Activated CD4-positive, alpha-beta memory T cell treated with anti-CD3 and anti-CD28 coated beads for 36 hours (primary cell): ENCODE measurements at regions not wholly inside any gene's neighbourhood (a gene's known extent, or its start where the extent isn't known, plus 50 kb on each side); places are given as distances from the start of the nearest gene placed in this dataset.

Experiments used
- CTCF ChIA-PET: fragments of 350-600 bp; sonication (Branson Sonifier 250); formaldehyde crosslinking; loops from one replicate; lab custom pipeline; 2021; ENCODE audit warnings: antibody characterized with exemption, inconsistent platforms; lab: Charles Lee
- POLR2A ChIA-PET: fragments of 350-600 bp; sonication (Branson Sonifier 250); formaldehyde crosslinking; loops from one replicate; lab custom pipeline; 2021; ENCODE audit warnings: antibody characterized with exemption; lab: Charles Lee
- DNase-seq: peaks from one replicate; pipeline ENCODE4 v3.0.0-alpha.2; 2020
- H3K27ac Mint-ChIP-seq: one replicate; pipeline ENCODE4 v1.8.0; 2021; ENCODE audit warnings: mixed read lengths
- H3K27me3 Mint-ChIP-seq: one replicate; pipeline ENCODE4 v1.8.0; 2021; ENCODE audit warnings: mixed read lengths
- H3K36me3 Mint-ChIP-seq: one replicate; pipeline ENCODE4 v1.8.0; 2021; ENCODE audit warnings: mixed read lengths
- H3K4me1 Mint-ChIP-seq: one replicate; pipeline ENCODE4 v1.8.0; 2021; ENCODE audit warnings: low read depth, mixed read lengths
- H3K4me3 Mint-ChIP-seq: one replicate; pipeline ENCODE4 v1.8.0; 2021; ENCODE audit warnings: mild to moderate bottlenecking, mixed read lengths
- H3K9me3 Mint-ChIP-seq: one replicate; pipeline ENCODE4 v1.8.0; 2021; ENCODE audit warnings: mixed read lengths
- intact Hi-C: fragments of 100-400 bp; cut with micrococcal nuclease; formaldehyde crosslinking; loops from one replicate; pipeline ENCODE4 v1.15.1; 2023

GRCh38 chr4:166460769-166461550 is 587.9 kb downstream of the TLL1 start:
- no peak for DNase-seq
- H3K36me3 Mint-ChIP-seq = no peaks in the 10 kb centered on the region
- no peak overlapping the region for H3K4me3 Mint-ChIP-seq
- no peaks in the 10 kb centered on the region for H3K27me3 Mint-ChIP-seq
- no peak overlapping the region for H3K27ac Mint-ChIP-seq
- ChIA-PET POLR2A (no interaction called here), CTCF (no interaction called here)
- peaks cover 8% of the 10 kb centered on the region for H3K9me3 Mint-ChIP-seq
- intact Hi-C loops = no loop called here
- H3K4me1 Mint-ChIP-seq = no peaks in the 10 kb centered on the region

GRCh38 chr4:166481055-166481454 is 608.0 kb downstream of the TLL1 start:
- Mint-ChIP-seq H3K27me3 (no peaks in the 10 kb centered on the region), H3K4me1 (no peaks in the 10 kb centered on the region), H3K9me3 (peaks cover 3% of the 10 kb centered on the region), H3K36me3 (no peaks in the 10 kb centered on the region), H3K4me3 (no peak overlapping the region), H3K27ac (no peak overlapping the region)
- DNase-seq = no peak
- CTCF ChIA-PET = no interaction called here
- intact Hi-C loops = no loop called here
- POLR2A ChIA-PET = no interaction called here

GRCh38 chr4:166481739-166482138 is 608.7 kb downstream of the TLL1 start:
- H3K27me3 Mint-ChIP-seq = no peaks in the 10 kb centered on the region
- no peak for DNase-seq
- intact Hi-C loops = no loop called here
- H3K4me3 Mint-ChIP-seq = no peak overlapping the region
- ChIA-PET POLR2A (no interaction called here), CTCF (no interaction called here)
- no peaks in the 10 kb centered on the region for H3K36me3 Mint-ChIP-seq
- peaks cover 3% of the 10 kb centered on the region for H3K9me3 Mint-ChIP-seq
- H3K4me1 Mint-ChIP-seq = no peaks in the 10 kb centered on the region
- no peak overlapping the region for H3K27ac Mint-ChIP-seq

GRCh38 chr4:166482758-166483157 is 609.7 kb downstream of the TLL1 start:
- ChIA-PET CTCF (no interaction called here), POLR2A (no interaction called here)
- H3K27ac Mint-ChIP-seq = no peak overlapping the region
- H3K27me3 Mint-ChIP-seq = no peaks in the 10 kb centered on the region
- no peak for DNase-seq
- no peaks in the 10 kb centered on the region for H3K4me1 Mint-ChIP-seq
- intact Hi-C loops = no loop called here
- H3K4me3 Mint-ChIP-seq = no peak overlapping the region
- H3K36me3 Mint-ChIP-seq = no peaks in the 10 kb centered on the region
- H3K9me3 Mint-ChIP-seq = no peaks in the 10 kb centered on the region

DNA sequence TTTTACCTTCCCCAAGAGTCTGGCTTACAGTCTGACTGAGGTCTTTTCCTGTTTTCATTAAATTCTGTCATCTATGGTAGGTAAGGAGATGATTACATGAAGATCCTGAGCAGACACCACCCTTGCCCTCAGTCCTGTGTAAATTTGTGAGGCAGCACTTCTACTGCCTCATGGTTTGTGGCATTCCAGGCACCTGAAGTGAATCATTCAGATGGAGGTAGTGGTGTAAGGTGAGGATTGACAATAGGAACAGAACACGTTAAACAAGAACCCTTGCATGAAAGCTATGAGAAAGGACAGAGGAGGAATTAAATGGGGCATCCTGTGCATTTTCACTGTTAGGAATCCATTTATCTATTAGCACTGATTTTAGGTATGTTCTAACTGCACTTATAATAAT is 618.6 kb downstream of the TLL1 start:
- H3K4me3 Mint-ChIP-seq = no peak overlapping the region
- H3K27ac Mint-ChIP-seq = no peak overlapping the region
- H3K4me1 Mint-ChIP-seq = no peaks in the 10 kb centered on the region
- ChIA-PET POLR2A (no interaction called here), CTCF (no interaction called here)
- DNase-seq = no peak
- intact Hi-C loops = no loop called here
- H3K9me3 Mint-ChIP-seq = peaks cover 2% of the 10 kb centered on the region
- no peaks in the 10 kb centered on the region for H3K36me3 Mint-ChIP-seq
- no peaks in the 10 kb centered on the region for H3K27me3 Mint-ChIP-seq

GRCh38 chr4:166493924-166494345 is 620.9 kb downstream of the TLL1 start:
- intact Hi-C loops = no loop called here
- ChIA-PET POLR2A (no interaction called here), CTCF (no interaction called here)
- Mint-ChIP-seq H3K9me3 (peaks cover 2% of the 10 kb centered on the region), H3K27ac (no peak overlapping the region), H3K27me3 (no peaks in the 10 kb centered on the region), H3K4me3 (no peak overlapping the region), H3K4me1 (no peaks in the 10 kb centered on the region), H3K36me3 (no peaks in the 10 kb centered on the region)
- DNase-seq = no peak

DNA sequence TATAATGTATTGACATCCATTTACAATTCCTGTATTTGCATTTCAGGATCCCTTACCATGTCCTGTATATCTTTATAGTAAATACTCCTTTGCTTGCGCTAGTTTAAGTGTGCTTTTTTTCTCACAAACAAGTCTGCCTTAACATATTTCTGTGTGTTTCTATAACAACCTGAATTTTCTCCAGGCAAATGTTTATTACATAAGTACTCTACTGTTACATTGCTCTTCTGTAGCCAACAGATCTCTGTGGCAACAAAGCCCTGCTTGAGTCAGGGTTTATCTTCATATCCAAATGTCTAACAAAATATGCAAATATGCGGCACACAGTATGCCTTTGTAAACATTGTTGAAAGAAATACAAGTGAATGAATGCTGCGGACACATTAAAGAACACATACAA is 625.5 kb downstream of the TLL1 start:
- POLR2A ChIA-PET = no interaction called here
- intact Hi-C loops = no loop called here
- H3K27ac Mint-ChIP-seq = no peak overlapping the region
- DNase-seq = no peak
- H3K27me3 Mint-ChIP-seq = no peaks in the 10 kb centered on the region
- no peaks in the 10 kb centered on the region for H3K4me1 Mint-ChIP-seq
- H3K4me3 Mint-ChIP-seq = no peak overlapping the region
- peaks cover 12% of the 10 kb centered on the region for H3K9me3 Mint-ChIP-seq
- H3K36me3 Mint-ChIP-seq = no peaks in the 10 kb centered on the region
- CTCF ChIA-PET = no interaction called here

GRCh38 chr4:166499820-166500219 is 626.8 kb downstream of the TLL1 start:
- H3K27me3 Mint-ChIP-seq = no peaks in the 10 kb centered on the region
- peaks cover 12% of the 10 kb centered on the region for H3K9me3 Mint-ChIP-seq
- CTCF ChIA-PET = no interaction called here
- intact Hi-C loops = no loop called here
- POLR2A ChIA-PET = no interaction called here
- H3K27ac Mint-ChIP-seq = no peak overlapping the region
- no peak overlapping the region for H3K4me3 Mint-ChIP-seq
- H3K4me1 Mint-ChIP-seq = no peaks in the 10 kb centered on the region
- no peaks in the 10 kb centered on the region for H3K36me3 Mint-ChIP-seq
- DNase-seq = no peak

DNA sequence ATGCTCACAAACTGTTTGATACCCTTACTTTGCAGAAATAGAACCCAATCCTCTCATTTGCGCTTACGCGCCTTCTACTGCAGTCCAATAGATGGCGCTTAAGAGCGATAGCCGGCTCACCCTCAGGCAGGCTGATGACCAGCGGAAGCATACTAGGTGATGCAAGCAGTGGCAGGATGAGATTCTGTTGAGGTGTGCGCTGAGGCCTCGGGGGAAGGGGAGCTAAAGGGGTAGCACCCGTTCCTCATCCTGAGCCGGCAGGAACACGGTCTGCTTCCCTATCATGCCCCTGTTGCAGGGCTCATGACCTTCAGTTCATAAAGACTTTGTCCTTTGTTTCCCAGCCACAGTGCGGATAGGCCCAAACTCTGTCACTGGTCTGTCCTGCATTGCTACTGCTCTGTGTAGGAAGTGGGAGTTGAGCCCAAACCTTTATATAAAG is 628.9 kb downstream of the TLL1 start:
- Mint-ChIP-seq H3K9me3 (peaks cover 12% of the 10 kb centered on the region), H3K36me3 (no peaks in the 10 kb centered on the region), H3K4me1 (no peaks in the 10 kb centered on the region), H3K4me3 (no peak overlapping the region), H3K27ac (no peak overlapping the region), H3K27me3 (no peaks in the 10 kb centered on the region)
- intact Hi-C loops = no loop called here
- ChIA-PET POLR2A (no interaction called here), CTCF (no interaction called here)
- no peak for DNase-seq

DNA sequence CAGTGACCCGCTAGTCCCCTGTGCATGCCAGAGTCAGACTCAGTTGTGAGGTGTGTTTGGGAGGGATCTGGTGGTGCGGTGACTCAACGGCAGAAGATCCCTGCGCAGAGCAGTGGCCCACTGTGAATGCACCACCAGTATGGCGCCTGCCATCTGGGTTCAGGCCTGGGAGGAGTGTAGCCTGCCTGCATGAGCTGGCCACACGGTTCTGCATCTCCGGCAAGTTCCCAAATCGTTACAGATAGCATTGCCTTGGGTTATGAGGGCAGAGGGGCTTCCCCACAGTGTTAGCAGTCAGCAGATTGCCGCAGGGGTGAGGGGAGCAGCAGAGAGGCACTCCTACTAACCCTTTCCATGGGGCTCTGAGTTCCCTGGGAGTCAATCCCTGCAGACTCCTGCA is 629.6 kb downstream of the TLL1 start:
- Mint-ChIP-seq H3K4me3 (no peak overlapping the region), H3K27me3 (no peaks in the 10 kb centered on the region), H3K9me3 (peaks cover 12% of the 10 kb centered on the region), H3K36me3 (no peaks in the 10 kb centered on the region), H3K27ac (no peak overlapping the region), H3K4me1 (no peaks in the 10 kb centered on the region)
- DNase-seq = no peak
- ChIA-PET CTCF (no interaction called here), POLR2A (no interaction called here)
- intact Hi-C loops = no loop called here

- Mint-ChIP-seq H3K9me3 (peaks cover 14% of the 10 kb centered on the region), H3K27ac (no peak overlapping the region), H3K4me3 (no peak overlapping the region), H3K4me1 (no peaks in the 10 kb centered on the region), H3K36me3 (no peaks in the 10 kb centered on the region), H3K27me3 (no peaks in the 10 kb centered on the region)
- intact Hi-C loops = no loop called here
- ChIA-PET POLR2A (no interaction called here), CTCF (no interaction called here)
- DNase-seq = no peak
Measured at GRCh38 chr4:166506051-166506450, 633.0 kb downstream of the TLL1 start.

DNA sequence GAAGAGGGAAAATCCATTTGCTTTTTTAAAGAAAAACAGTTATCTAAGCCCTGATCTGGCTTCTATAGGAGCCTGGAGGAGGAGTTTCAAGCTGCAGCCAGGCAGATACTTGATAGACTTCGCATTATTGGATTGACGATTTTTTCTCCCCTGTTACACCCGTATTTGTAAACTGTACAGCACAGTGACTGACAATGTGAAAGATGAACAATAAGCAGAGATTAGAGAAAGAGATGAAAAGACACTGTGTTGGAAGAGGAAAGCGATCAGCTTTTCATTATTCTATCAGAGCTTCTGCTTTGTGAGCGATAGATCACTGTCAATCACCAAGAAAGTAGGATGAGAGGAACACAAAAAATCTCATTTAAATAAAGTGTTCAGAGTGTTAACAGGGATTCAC is 639.2 kb downstream of the TLL1 start:
- no peak for DNase-seq
- ChIA-PET POLR2A (no interaction called here), CTCF (no interaction called here)
- Mint-ChIP-seq H3K27ac (no peak overlapping the region), H3K4me1 (no peaks in the 10 kb centered on the region), H3K36me3 (no peaks in the 10 kb centered on the region), H3K27me3 (no peaks in the 10 kb centered on the region), H3K4me3 (no peak overlapping the region), H3K9me3 (peaks cover 9% of the 10 kb centered on the region)
- intact Hi-C loops = no loop called here

- H3K36me3 Mint-ChIP-seq = no peaks in the 10 kb centered on the region
- no peak overlapping the region for H3K4me3 Mint-ChIP-seq
- POLR2A ChIA-PET = no interaction called here
- CTCF ChIA-PET = no interaction called here
- H3K4me1 Mint-ChIP-seq = no peaks in the 10 kb centered on the region
- H3K27ac Mint-ChIP-seq = no peak overlapping the region
- intact Hi-C loops = no loop called here
- peaks cover 14% of the 10 kb centered on the region for H3K9me3 Mint-ChIP-seq
- no peaks in the 10 kb centered on the region for H3K27me3 Mint-ChIP-seq
- no peak for DNase-seq
Measured at GRCh38 chr4:166518315-166518714, 645.3 kb downstream of the TLL1 start.
